HG03095 (cell line): ENCODE measurements at regions not wholly inside any gene's neighbourhood (a gene's known extent, or its start where the extent isn't known, plus 50 kb on each side); places are given as distances from the start of the nearest gene placed in this dataset.

Experiments
- ATAC-seq: cut with Tn5 transposase; IDR thresholded peaks from one replicate; pipeline ENCODE4 v1.9.1; 2021; ENCODE audit warnings: moderate library complexity; ENCODE audit not compliant: unreplicated experiment

GRCh38 chr1:177848577-177848976 lies 121.3 kb downstream of the SEC16B start:
- no peak for ATAC-seq

GRCh38 chr1:177847843-177848242 lies 122.0 kb downstream of the SEC16B start:
- no peak for ATAC-seq

GRCh38 chr1:177838907-177839485 lies 130.9 kb downstream of the SEC16B start:
- no peak for ATAC-seq

- ATAC-seq, result no peak
Observed at GRCh38 chr1:177833631-177834030, 136.2 kb downstream of the SEC16B start.

- no peak for ATAC-seq
Observed at GRCh38 chr1:177830531-177831135, 139.2 kb downstream of the SEC16B start.

- no peak for ATAC-seq
Observed at GRCh38 chr1:177825276-177825901, 144.5 kb downstream of the SEC16B start.

- ATAC-seq, result no peak
Observed at GRCh38 chr1:177824508-177824982, 145.3 kb downstream of the SEC16B start.

- no peak for ATAC-seq
Observed at GRCh38 chr1:177820213-177820612, 149.6 kb downstream of the SEC16B start.

- ATAC-seq, result peak; percentile 84
Observed at GRCh38 chr1:177817937-177818875, 151.7 kb downstream of the SEC16B start.

- ATAC-seq, result no peak
Observed at GRCh38 chr1:177812650-177813049, 157.2 kb downstream of the SEC16B start.

GRCh38 chr1:177812144-177812543 lies 157.7 kb downstream of the SEC16B start:
- ATAC-seq, result no peak

GRCh38 chr1:177811429-177811828 lies 158.4 kb downstream of the SEC16B start:
- no peak for ATAC-seq

GRCh38 chr1:177809819-177810218 lies 160.0 kb downstream of the SEC16B start:
- ATAC-seq, result no peak

- ATAC-seq, result no peak
Observed at GRCh38 chr1:177802304-177802703, 167.6 kb downstream of the SEC16B start.

GRCh38 chr1:177801790-177802189 lies 168.1 kb downstream of the SEC16B start:
- no peak for ATAC-seq

GRCh38 chr1:177800400-177801088 lies 169.3 kb downstream of the SEC16B start:
- ATAC-seq, result no peak

GRCh38 chr1:177799746-177800145 lies 170.1 kb downstream of the SEC16B start:
- no peak for ATAC-seq

GRCh38 chr1:177798614-177799013 lies 171.2 kb downstream of the SEC16B start:
- ATAC-seq, result no peak

GRCh38 chr1:177796561-177796960 lies 173.3 kb downstream of the SEC16B start:
- ATAC-seq, result no peak

- ATAC-seq, result no peak
Observed at GRCh38 chr1:177794376-177794991, 175.4 kb downstream of the SEC16B start.
